ENCODE measurements at regions not wholly inside any gene's neighbourhood (a gene's known extent, or its start where the extent isn't known, plus 50 kb on each side); places are given as distances from the start of the nearest gene placed in this dataset.

DNA sequence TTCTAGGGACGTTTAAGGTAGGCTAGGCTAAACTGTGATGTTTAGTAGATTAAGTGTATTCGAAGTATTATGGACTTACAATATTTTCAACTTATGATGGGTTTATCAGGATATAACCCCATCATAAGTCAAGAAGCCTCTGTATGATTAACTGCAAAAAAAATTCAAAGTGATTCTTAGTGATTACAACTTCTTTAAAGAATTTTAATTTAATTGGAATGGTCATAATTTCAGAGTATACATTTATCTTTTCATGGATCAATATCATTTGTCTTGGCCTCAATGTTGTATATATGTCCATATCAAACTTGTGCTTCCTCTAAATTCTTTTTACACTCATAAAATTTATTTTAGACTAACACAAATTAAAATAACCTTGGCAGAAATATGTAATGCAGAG lies 183.3 kb upstream of the LRP1B start:
- no peak overlapping the region for H3K27ac ChIP-seq
- no peaks in the 10 kb centered on the region for H3K9me3 ChIP-seq
- DNase-seq, result no peak
- ATAC-seq, result no peak
- no peak overlapping the region for H3K4me3 ChIP-seq
- no peaks in the 10 kb centered on the region for H3K36me3 ChIP-seq (ENCODE audit: insufficient read depth in 1 of 2, low read depth in 1 of 2)
- intact Hi-C loops (cut with DNase I), result no loop called here
- 44 to 54% (median 54%) methylated on average over 2 of the region's 2 CpGs for WGBS, 3 donors
- TF ChIP-seq, protein P1, sequence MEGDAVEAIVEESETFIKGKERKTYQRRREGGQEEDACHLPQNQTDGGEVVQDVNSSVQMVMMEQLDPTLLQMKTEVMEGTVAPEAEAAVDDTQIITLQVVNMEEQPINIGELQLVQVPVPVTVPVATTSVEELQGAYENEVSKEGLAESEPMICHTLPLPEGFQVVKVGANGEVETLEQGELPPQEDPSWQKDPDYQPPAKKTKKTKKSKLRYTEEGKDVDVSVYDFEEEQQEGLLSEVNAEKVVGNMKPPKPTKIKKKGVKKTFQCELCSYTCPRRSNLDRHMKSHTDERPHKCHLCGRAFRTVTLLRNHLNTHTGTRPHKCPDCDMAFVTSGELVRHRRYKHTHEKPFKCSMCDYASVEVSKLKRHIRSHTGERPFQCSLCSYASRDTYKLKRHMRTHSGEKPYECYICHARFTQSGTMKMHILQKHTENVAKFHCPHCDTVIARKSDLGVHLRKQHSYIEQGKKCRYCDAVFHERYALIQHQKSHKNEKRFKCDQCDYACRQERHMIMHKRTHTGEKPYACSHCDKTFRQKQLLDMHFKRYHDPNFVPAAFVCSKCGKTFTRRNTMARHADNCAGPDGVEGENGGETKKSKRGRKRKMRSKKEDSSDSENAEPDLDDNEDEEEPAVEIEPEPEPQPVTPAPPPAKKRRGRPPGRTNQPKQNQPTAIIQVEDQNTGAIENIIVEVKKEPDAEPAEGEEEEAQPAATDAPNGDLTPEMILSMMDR (IDR thresholded peaks at IDR 0.05), result no peak
- H3K4me1 ChIP-seq, result no peaks in the 10 kb centered on the region
- H3K27me3 ChIP-seq (ENCODE audit: insufficient read depth in 3 of 3, low read length in 2 of 3), result no peaks in the 10 kb centered on the region

DNA sequence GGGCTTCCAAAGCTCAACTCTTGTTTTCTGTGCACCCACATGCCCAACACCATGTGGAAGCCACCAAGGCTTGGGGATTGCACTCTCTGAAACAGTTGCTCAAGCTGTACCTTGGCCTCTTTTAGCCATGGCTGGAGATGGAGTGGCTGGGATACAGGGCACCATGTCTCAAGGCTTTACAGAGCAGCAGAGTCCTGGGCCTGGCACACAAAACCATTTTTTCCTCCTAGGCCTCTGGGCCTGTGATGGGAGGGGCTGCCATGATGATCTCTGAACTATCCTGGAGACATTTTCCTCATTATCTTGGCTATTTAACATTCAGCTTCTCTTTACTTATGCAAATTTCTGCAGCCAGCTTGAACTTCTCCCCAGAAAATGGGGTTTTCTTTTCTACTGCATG lies 179.7 kb upstream of the LRP1B start:
- H3K9me3 ChIP-seq, result no peaks in the 10 kb centered on the region
- no peak overlapping the region for H3K27ac ChIP-seq
- no peak overlapping the region for H3K4me3 ChIP-seq
- no peak for ATAC-seq
- DNase-seq, result no peak
- TF ChIP-seq, protein P1 (IDR thresholded peaks at IDR 0.05), result no peak
- H3K36me3 ChIP-seq (ENCODE audit: insufficient read depth in 1 of 2, low read depth in 1 of 2), result no peaks in the 10 kb centered on the region
- no peaks in the 10 kb centered on the region for H3K4me1 ChIP-seq
- H3K27me3 ChIP-seq (ENCODE audit: insufficient read depth in 3 of 3, low read length in 2 of 3), result no peaks in the 10 kb centered on the region
- intact Hi-C loops (cut with DNase I), result no loop called here

DNA sequence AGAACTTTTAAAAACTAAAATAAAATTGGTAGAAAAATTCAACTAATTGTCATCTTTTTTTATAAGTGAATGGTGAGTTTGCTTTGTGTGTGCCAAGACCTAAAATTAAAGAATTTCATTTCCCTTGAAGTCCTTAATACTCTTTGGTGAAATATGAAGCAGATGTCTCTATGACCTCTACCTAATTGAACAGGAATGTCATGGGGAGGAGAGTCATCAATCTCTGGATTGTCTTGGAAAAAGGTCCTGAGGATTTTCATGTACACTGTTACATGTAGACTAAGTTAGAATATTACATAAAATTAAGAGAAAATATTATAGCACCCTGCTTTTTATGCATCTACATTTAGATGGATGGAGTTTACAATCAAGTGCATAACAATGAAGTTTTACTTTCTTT lies 177.9 kb upstream of the LRP1B start:
- Histone ChIP-seq H3K36me3 (ENCODE audit: insufficient read depth in 1 of 2, low read depth in 1 of 2) (no peaks in the 10 kb centered on the region), H3K9me3 (no peaks in the 10 kb centered on the region), H3K27ac (no peak overlapping the region), H3K27me3 (ENCODE audit: insufficient read depth in 3 of 3, low read length in 2 of 3) (no peaks in the 10 kb centered on the region), H3K4me3 (no peak overlapping the region), H3K4me1 (no peaks in the 10 kb centered on the region)
- intact Hi-C loops (cut with DNase I), result no loop called here
- DNase-seq, result no peak
- TF ChIP-seq, protein P1 (IDR thresholded peaks at IDR 0.05), result no peak
- ATAC-seq, result no peak

DNA sequence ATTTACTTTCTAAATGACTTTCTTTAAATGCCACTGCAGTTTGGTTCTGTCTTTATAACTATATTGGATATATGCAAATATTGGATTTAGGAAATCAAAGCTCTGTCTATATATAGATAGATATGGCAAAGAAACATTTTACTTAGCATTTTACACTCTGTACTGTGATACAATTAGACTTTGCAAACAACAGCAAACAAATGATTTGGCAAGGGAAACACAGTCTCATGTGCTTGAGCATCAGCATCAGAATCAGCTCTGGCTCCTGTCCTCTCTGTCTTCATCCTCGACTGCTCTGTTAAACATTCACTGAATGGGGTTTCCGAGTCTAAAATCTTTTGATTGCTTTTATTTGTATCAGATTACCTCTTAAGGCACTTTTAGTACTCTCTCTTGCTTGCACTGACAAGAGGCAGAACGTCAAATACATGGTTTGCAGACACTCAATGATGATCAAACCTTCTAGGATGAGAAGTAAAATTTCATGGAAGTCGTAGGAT lies 176.8 kb upstream of the LRP1B start:
- Histone ChIP-seq H3K27ac (no peak overlapping the region), H3K36me3 (ENCODE audit: insufficient read depth in 1 of 2, low read depth in 1 of 2) (no peaks in the 10 kb centered on the region), H3K27me3 (ENCODE audit: insufficient read depth in 3 of 3, low read length in 2 of 3) (no peaks in the 10 kb centered on the region), H3K9me3 (no peaks in the 10 kb centered on the region), H3K4me1 (no peaks in the 10 kb centered on the region), H3K4me3 (no peak overlapping the region)
- intact Hi-C loops (cut with DNase I), result no loop called here
- TF ChIP-seq, protein P1 (IDR thresholded peaks at IDR 0.05), result no peak
- 39 to 49% (median 47%) methylated on average over 4 of the region's 4 CpGs for WGBS, 3 donors
- ATAC-seq (no peak), DNase-seq (no peak)

DNA sequence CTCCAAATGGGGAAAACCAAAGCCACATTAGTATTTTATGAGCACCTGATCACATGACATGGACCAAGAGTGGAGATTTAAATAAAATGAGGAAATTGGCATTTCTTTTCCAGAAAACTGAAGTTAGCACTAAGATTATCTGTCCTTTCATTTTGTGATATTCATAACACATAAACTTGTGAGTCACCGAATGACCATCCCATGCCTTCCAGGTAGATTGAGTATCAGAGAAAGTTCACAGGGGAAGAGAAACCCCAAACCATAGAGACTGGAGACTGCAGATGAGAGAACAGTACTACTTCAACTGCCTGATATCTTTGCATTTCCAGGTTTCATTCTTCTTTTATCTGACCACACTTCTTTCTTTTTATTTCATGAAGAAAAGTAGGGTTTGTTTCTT lies 176.3 kb upstream of the LRP1B start:
- WGBS, 3 donors, result 89 to 91% (median 90%) methylated on average over 1 of the region's 1 CpG
- ATAC-seq (no peak), DNase-seq (no peak)
- no peaks in the 10 kb centered on the region for H3K4me1 ChIP-seq
- H3K4me3 ChIP-seq, result no peak overlapping the region
- no peak overlapping the region for H3K27ac ChIP-seq
- TF ChIP-seq, protein P1 (IDR thresholded peaks at IDR 0.05), result no peak
- H3K9me3 ChIP-seq, result no peaks in the 10 kb centered on the region
- H3K36me3 ChIP-seq (ENCODE audit: insufficient read depth in 1 of 2, low read depth in 1 of 2), result no peaks in the 10 kb centered on the region
- H3K27me3 ChIP-seq (ENCODE audit: insufficient read depth in 3 of 3, low read length in 2 of 3), result no peaks in the 10 kb centered on the region
- intact Hi-C loops (cut with DNase I), result no loop called here
